ENCODE measurements at regions not wholly inside any gene's neighbourhood (a gene's known extent, or its start where the extent isn't known, plus 50 kb on each side); places are given as distances from the start of the nearest gene placed in this dataset.
A peak's percentile ranks its signal among the peaks of the same experiment; 100 is the strongest.
"Not testable (repeated sequence)": the region's sequence is repeated elsewhere in the genome, so short reads cannot be mapped to it uniquely, and the experiment has no call there.

DNA sequence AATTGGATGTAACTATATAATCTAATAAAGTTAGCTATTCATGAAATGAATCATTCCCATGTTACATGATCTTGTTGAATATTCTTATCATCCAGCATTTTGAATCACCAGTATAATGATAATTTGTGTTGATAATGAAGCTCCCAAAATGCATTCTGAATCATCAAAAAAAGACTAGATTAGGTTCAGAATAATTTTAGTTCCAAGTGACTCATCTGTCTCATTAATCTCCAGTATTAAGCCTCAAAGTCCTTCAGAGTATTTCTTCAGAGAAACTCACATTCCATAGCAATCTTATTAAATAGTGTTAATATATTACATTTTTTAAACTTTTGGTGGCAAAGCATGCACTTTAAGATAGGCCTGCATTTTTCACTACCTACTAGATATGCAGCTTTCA, 207.5 kb downstream of the SLITRK5 start:
- DNase-seq = no peak

DNA sequence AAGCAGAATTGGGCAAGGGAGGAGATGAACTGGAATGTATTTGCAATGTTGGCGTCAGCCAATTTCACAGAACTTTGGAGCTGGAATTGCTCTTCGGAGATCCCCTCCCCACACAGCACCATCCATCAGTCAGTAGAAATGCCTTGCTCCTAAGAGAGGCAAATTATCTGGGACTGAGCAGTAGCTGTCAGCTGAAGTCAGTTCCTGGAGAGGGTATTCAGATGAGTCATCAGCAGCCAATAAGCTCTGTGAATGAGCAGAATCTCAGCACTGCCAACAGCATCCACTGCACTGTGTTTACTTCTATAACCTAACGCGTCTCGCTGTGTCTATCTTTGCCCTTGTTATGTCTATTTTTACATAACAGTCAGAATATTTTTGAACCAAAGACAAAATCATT, 213.7 kb downstream of the SLITRK5 start:
- peak; percentile 13 for DNase-seq

DNA sequence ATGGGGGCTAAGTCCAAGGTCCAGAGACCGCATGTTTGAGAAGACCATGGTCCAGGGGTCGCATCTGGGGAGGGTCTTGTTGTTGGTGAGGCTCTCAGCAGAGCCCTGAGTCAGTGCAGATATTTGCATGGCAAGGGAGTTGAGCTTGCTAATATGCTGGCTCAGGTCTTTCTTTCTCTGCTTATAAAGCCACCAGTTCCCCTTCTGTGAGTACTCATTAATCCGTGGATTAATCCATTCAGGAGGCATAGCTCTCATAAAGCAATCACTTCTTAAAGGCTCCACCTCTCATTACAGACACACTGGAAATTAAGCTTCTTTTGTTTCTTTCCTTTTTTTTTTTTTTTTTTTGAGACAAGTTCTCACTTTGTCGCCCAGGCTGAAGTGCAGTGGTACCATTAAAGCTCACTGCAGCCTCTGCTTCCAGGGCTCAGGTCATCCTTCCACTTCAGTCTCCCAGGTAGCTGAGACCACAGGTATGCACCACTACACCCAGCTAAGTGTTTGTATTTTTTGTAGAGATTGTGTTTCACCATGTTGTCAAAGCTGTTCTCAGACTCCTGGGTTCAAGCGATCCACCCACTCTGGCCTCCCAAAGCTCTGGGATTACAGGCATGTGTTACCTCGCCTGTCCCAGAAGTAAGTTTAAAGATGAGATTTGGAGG, 216.4 kb downstream of the SLITRK5 start:
- DNase-seq = no peak

DNA sequence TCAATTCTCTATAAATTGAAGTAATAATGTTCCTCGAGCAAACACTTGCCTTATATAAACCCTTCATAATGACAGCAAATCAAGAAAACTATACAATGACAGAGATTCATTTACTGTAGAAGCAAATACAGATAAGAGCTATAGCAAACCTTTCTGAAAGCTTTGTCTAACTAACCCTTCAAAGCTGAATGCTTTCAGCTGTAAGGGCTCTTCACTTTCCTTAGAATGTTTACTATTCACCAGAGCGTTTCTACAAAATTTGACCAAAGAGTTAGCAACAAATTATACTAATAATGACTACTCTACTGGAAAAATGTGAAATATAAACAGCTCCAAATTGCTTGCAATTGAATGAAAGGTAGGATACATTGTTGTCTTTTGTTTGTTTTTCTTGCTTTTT, 218.1 kb downstream of the SLITRK5 start:
- peak; percentile 96 for DNase-seq

DNA sequence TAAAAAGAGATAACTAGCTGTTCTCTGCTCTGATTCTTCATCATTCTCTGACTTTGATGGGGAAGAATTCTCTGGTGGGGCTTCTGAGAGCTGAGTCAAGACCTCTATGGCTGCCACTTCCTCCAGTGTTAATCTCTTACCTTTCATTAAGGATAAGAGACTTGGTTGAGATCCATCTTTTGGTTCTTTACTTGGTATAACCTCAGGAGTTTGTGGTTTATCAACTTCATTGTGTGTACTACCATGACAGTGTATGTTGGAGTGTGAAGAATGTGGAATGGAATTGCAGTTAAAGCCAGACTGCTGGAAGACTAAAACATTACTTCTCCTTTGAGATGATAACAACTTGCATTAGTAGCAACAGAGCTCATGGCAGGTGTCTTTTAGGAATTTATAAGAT, 222.0 kb downstream of the SLITRK5 start:
- no peak for DNase-seq

DNA sequence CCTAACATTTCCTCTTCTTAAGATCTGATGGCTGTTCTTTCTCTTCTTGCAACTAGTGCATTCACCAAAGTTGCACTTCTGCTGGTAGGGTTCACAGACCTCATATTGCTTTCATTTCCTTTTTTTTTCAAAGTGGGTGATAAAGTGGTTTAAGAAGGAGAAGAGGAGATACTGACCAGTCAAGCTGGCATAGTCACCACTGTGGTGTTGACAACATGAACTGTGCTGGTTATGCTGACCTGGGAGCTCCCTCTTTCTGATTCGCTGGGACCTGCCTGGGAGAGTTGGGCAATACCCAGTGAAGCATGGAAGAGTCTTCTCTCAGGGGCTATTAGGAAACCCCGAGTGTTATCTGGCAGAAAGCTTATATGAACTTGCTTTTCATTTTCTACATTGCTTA, 222.9 kb downstream of the SLITRK5 start:
- no peak for DNase-seq

DNA sequence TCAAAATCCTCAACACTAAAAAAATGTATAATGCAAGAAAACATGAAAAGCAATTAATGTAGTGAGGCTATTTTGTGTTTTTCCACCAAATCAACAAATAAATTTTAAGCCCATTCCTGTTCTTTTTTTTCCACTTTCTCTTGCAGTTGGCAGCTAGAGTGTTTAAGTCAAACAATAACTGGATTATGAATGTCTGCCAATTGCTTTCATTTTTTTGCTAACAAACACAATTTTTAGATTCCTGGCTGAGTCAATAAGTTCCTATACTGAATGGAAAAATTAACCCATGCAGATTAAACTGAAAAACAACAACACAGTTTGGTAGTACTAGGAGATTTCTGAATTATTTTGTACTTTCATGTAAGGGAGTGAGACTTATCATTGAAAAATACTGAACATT, 232.4 kb downstream of the SLITRK5 start:
- DNase-seq = no peak

DNA sequence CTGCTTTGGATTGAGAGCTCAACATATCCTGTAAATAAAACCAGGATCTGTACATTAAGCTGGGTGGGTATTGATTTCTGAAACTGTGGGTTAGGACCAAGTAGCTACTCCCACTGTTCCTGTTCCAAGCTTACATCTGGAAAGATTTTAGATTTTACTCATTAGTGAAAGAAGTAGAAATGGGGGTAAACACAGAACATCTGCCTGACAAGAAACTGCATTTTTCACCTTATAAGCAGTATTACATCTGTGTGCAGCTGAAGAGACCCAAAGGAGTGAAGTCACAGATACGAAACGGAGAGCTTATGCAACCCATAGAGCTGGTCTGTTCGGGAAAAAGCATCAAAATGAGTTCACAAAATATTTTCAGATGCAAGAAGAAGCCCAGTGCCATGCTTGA, 235.2 kb downstream of the SLITRK5 start:
- DNase-seq = no peak

DNA sequence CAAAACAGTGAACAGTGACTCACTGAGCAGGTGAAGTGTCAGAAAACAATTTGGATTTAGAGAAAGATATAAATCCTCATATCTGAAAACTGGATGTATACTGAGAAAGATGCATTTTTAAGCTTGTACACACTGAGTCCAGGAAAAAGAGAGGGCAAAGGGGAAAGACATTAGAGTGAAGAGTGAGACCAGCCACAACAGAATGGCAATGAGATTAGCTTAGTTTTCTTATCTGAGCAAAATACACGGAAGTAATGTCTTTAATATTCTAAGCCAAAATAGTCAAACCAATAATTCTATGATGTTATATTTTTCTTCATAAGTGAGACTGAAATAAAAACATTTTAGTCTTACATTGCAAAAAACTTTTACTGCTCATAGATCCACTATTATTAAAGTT, 236.0 kb downstream of the SLITRK5 start:
- no peak for DNase-seq

DNA sequence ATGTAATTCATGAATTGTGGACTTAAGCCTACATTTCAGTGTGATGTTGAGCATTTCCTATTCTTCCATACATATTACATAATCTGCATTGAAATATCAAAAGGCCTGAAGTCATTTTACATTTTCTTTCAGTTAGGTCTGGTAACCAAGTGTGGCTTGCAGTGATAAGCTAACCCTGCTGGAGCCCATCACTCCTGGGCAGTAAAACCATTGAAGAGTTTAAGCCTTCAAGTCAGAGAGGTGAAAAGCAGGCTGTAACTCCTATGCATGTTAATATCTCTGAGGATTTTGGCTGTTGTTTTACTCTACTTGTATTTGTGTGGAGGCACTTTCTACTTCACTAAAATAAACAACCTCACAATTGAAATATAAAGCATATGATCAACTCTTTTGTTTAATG, 248.8 kb downstream of the SLITRK5 start:
- no peak for DNase-seq

DNA sequence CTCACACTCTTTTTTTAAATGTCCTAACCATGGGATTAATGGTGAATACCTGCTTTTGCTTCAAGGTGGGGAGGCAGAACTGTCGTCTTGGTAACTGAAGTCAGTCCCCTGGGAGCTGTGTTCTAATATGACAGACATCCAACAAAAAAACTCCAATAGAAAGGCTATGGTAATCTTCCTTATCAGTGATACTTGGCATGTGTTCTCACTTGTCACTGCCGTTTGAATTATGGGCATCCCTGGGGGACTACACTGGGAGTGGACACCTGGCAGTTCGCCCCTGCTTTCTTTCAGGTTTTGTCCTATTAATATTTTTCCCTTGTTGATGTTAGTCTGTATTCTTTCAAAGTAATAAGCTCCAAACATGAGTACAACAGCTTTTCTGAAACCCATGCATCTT, 252.6 kb downstream of the SLITRK5 start:
- DNase-seq = peak; percentile 8

DNA sequence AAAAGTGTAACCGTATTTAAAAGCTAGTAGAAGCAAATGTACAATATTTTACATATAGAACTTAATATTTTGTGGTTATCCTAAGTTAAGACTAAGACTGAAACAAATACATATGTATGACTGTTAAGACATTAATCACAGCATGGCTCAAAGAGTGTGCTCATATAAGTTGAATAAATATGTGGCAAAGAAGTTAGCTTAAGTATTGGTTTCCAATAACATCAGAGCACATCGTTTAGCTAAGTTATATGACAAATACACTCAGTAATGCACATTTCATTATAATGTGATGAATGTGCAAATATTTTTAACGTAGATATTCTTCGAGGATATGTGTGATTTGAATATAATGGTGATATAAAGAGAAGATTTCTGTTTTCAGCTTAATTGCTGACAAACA, 253.8 kb downstream of the SLITRK5 start:
- DNase-seq = no peak

DNA sequence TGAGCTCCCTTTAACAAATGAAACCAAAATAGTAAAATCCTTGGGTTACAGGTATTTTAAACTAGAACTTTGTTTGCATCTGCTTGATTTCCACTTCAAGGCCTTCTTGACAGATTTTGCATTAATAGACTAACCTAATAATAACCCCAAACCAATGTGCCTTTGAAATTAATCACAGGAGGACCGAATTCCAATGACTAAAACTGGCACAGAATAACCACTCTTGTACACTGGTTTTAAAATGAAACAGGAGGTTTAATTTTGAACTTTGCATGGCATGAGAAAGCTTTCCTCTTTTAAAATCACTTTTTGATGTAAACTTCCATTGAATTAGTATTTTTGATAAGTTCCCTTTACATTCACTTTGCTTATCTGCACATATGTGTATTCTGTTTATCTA, 269.6 kb downstream of the SLITRK5 start:
- no peak for DNase-seq

DNA sequence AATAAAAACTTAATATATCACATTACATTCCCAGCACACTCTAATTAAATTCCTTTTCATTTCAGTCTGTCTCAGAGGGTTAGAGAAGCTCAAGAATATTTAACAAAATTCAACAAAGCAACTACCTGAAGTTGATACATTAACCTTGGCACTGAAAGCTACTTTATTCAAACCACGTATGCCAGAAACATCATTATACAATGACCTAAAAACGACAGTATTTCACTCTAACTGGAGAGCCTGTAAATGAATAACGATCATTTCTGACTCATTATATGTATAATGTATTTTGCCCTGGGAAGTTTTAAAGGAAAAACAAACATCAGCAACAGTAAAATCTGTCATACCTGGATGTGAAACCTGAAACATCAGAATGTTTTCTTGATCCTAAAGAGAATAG, 270.1 kb downstream of the SLITRK5 start:
- no peak for DNase-seq

DNA sequence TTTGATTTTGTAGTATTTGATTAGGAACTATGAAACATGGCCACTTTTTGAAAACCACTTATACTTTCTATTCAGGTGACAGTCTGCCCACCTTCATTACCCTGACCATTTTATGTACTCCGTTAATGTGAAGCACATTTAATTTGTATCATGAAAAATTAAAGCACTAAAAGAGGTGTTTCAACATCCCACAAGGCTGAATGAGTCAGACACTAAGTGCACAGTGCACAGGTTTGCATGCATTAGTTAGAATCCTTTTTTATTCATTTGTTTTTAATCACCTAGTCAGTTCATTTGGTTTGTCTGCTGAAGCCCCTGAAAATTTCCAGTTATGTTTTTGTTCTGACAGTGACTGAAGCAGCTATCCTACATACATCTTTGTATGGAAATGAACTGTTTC, 271.0 kb downstream of the SLITRK5 start:
- no peak for DNase-seq

DNA sequence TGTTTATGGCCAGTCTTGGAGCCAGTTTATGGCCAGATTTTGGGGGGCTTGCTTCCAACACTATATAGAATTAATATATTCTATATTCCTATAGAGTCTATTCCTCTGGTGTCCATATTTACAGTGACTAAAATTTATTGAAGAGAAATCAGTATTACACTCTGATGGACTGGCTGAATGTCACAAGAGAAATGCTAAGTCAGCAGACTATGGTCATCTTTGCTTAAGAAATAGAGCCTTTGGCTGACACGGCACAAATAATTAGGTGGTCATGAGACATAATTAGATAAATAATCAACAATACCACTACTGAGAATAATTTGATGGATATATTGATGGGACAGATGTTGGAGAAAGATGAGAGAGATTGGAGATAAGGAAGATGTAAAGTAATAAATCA, 272.9 kb downstream of the SLITRK5 start:
- DNase-seq = no peak

DNA sequence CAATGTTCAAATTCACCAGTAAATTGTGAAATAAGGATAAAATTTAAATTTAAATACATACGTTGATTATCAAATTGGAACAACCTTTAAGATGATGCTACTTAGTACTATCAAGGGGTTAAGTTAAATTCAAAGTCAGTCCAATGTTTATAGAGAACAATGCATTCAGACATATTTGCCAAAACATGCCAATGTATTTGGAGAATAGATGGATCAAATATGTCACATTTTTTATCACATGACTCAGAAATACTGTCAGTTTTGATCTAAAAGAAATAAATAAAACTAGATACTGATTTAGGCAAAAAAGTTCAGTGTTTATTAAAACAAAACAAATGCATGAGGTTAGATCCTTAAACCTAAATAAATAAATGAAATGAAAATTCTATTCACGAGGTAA, 281.2 kb downstream of the SLITRK5 start:
- no peak for DNase-seq

DNA sequence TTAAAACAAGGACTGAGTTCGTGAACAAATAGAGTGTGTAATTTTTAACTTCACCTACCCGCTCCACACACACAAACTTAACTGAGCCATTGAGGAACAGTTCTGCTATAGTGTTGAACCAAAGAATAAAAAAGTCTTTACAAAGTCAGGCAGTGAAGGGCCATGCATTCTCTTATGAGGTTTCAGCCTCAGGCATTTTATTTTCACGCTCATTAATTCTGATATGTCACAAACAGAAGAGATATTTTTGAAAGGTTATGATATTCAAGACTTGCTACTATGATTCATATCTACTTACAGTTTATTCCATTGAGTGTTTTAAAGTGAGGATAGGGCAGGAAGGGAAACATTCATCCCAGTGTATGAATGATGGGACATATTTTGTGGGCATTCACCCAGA, 282.2 kb downstream of the SLITRK5 start:
- DNase-seq = no peak

DNA sequence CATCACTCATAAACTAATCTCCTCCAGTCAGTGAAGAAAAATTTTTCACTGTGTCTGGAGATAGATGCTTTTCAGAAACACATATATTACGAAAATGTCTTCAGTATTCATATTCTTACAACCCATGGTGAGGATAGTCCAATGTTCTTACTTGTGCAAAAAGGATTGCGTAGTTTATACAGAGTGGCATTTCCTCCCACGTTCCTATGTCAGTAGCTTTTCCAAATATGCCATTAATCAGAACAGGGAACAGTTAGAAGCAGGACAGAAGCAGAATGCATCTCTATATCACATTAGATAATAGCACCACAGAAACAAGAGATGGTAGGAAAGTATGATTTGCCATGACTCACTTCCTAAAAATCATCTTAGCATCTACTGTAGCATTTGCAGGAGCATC, 282.9 kb downstream of the SLITRK5 start:
- DNase-seq = no peak

DNA sequence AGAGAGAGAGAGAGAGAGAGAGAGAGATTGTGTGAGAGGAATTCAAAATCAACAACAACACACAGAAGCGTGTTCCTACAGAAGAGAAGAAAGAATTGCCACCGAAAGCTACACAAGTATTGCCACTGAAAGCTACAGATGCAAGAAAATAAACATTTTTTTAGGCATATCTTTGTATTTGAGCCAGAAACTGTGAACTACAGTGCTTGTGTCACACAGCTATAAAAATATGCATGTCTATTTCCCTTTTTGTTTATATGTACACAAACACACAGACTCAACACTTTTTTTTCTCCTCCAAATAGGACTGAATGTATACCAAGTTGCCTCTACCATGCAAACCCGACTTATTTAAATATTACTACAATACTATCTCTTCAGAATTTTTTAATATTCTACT, 290.4 kb downstream of the SLITRK5 start:
- DNase-seq = no peak

DNA sequence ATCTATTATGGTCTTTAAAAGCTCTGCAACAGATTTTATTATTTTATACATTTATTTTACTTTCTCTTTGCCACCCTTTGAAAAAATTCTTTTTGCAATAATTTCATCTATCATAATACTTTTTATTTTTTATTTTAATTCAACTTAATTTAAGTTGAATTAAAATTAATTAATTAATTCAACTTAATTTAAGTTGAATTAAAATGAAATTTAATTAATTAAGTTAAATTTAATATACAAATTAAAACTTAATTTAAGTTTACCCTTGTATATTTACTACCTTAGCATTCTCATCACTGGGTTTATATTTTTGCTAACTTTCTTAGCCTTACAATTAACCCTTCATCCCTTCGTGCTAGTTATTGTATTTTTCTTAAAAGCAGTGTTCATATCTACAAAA, 301.4 kb downstream of the SLITRK5 start:
- no peak for DNase-seq

DNA sequence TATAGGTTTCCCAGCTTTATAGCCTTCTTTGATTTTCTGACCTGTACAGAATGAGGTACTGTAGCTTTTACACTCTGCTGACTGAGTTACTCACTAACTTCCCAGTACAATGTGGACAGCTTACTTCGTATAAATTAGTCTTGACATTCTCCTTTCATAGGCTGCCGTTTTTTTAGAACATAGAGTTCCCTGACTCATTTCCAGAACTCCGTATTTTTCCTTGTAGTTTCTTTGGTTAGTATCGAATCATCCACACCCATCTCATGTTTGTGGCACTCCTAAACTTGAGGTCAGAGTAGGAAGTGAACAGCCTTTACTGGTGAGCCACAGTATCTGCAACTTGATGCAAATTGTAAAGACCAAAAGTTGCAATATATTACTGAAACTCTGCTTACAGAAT, 303.9 kb downstream of the SLITRK5 start:
- DNase-seq = no peak

DNA sequence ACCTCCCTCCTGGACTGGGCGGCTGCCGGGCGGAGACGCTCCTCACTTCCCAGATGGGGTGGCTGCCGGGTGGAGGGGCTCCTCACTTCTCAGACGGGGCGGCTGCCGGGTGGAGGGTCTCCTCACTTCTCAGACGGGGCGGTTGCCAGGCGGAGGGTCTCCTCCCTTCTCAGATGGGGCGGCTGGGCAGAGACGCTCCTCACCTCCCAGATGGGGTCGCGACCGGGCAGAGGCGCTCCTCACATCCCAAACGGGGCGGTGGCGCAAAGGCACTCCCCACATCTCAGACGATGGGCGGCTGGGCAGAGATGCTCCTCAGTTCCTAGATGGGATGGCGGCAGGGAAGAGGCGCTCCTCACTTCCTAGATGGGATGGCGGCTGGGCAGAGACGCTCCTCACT, 305.5 kb downstream of the SLITRK5 start:
- DNase-seq = not testable (repeated sequence)

DNA sequence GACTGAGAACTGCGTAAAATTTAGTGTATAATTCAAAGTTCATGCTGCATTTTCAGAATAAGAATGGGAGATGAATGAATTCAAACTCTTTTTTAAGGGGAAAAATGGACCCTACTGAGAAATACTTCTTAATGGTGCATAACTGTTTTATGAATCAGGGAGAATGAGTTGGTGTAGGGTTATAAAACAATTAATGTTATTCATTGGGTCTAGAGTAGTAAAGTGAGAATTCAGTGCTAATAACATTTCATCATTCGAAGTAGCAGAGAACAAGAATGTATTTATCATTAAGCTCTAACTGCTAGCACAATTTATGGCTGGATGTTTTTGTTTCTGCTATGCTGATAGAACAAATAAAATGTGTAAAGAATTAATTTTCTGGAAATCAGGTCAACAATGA, 310.2 kb downstream of the SLITRK5 start:
- no peak for DNase-seq

DNA sequence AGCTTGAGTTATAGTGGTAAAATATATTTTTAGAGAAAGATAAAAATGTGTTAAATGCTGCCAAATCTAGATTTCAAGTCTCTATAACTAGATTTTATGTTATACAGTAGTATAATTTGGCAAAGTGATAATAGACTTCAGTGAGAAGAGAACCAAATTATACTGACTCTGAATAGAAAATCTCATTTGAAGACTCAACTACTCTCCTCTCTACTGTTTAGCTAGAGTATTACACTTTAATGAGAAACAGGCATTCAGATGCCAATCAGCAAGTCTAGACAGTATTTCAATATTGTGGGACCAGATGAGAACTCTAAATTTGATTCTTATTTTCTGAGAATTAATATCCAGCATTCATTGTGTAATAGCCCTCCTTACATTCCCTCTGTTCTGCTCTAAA, 311.2 kb downstream of the SLITRK5 start:
- no peak for DNase-seq
